CD4-positive, alpha-beta T cell treated with Interleukin-2 at 100 ng/mL for 4 hours (primary cell): ENCODE measurements at regions not wholly inside any gene's neighbourhood (a gene's known extent, or its start where the extent isn't known, plus 50 kb on each side); places are given as distances from the start of the nearest gene placed in this dataset.
A peak's percentile ranks its signal among the peaks of the same experiment; 100 is the strongest.

Experiments
- DNase-seq: peaks from one replicate; pipeline ENCODE4 v3.0.0-alpha.2; 2020; ENCODE audit warnings: low spot score

DNA sequence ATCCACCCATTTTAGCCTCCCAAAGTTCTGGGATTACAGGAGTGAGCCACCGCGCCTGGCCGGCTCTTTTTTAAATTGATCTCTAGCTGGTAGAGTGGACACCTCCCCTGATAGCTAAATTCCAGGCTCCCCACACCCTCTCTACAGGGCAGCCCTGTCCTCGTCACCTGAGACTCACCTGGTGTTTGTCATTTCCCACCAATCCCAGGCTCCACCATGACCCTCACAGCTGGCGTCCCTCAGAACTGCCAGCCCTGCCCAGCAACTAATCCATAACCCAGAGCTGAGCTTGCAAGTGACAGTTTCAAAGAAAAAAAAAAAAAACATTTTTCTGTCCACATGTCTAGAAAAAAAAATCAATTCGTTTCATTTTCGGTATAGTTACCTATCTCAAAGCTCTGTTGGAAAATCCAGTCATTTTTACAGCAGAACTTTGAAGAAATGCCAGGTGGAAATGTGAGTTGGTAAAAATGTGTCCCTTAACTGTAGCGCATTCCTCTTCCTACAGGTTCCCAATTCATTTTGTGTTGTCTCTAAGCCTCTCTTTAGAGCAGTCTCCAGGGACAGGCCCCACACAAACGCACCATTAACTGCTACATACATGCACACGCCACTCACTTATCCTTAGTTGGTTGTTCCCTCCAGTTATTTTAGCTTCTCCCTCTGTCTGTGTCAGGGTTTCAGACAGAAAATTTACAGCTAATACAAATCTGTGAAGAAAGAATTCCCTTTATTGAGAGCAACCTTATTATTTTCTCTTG is 294.7 kb downstream of the FBXO15 start:
- DNase-seq, result no peak

DNA sequence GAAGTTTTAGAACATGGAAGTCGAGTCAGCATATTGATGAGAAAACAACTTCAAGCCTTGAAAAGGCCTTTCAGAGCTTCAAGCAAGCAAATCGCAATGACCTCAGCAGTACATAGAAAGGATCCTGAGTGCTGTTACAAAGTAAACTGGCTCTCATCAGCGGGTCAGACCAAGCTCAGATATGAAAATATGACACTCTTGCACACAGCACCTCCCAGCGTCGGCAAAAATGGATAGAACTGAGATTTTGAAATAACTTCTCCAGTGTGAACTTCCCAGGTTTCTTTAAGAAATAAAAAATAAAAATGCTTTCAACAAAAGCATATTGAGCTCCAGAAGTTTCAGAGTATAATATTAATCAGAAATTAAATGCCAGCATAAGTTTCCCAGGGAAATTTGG is 296.9 kb downstream of the FBXO15 start:
- no peak for DNase-seq

DNA sequence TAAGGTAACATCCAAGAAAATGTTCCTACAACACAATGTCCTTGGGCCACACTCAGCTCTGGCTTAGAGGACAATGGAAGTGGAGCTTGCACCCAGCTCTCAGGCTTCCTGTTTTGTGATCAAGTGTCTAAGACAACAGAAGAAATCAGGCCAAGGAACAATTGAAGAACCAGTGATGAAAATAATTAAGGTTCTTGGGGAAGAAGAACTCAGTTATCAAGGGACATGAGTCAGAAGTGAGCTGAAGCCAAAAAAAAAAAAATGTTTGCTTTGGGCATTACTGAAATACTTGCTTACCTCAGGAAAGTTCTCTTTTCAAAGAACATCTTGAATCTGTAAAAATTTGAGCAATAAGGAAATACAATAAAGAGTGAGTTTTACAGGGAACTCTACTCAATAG is 299.0 kb downstream of the FBXO15 start:
- no peak for DNase-seq

DNA sequence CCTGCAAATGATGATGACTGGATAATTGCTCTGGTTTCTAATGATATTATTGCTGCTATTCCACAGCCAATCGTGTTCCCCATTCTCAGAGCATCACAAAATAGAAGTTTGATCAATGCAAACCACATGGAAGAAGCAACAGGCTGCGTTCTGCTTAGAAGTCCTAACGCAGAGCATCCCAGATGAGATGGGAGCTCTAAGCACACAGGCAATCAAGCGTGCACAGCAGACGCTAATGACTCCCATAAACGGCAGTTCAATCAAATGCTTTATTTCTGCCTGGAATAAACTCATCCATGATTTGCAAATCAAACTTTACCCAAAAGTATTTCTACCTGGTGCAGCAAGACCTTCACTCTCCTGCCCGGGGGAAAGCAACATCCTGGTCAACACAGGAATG is 304.2 kb downstream of the FBXO15 start:
- DNase-seq, result no peak

DNA sequence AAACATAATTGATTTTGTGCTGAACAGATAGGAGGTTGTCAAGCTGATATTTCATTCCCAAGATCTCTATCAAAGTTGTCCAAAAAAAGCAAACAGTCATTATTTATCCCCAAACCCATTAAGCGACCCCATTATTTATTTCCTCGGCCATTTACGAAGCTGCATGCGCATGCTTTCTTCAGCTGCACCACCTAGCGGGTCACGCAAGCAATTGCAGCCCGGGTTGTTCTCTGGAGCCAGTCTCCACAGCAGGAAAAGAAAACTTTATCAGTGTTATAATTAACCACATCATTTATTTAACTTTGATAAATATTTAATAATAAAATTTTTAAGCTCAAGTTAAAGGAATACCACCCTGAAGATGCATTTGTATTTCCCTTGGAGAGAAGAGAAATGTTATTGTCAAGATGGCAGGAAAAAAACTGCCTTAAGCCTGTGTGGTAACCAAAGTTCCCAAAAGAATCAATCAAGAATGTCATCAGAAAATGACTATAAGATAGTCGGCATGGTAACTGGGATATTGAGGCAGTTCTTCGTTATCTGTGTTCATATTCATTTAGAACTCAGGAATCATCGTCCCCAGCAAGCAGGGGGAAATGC is 304.7 kb downstream of the FBXO15 start:
- DNase-seq, result peak; percentile 42

DNA sequence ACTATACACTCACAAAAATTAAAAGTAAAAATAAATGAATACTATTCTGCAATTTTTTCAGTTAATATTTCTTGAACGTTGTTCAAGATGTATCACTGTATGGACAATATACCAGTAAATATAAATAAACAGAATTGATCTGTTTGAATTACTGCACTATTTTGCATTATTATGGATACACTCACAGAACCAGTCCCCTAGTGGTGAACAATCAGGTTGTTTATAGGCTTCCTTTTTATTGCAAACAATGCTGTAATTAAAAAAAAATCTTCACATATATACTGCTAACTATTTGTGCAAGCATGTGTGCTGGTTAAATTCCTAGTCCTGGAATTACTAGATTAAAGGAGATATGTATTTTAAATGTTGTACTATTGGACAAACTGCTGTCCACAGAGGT is 306.0 kb downstream of the FBXO15 start:
- DNase-seq, result no peak

DNA sequence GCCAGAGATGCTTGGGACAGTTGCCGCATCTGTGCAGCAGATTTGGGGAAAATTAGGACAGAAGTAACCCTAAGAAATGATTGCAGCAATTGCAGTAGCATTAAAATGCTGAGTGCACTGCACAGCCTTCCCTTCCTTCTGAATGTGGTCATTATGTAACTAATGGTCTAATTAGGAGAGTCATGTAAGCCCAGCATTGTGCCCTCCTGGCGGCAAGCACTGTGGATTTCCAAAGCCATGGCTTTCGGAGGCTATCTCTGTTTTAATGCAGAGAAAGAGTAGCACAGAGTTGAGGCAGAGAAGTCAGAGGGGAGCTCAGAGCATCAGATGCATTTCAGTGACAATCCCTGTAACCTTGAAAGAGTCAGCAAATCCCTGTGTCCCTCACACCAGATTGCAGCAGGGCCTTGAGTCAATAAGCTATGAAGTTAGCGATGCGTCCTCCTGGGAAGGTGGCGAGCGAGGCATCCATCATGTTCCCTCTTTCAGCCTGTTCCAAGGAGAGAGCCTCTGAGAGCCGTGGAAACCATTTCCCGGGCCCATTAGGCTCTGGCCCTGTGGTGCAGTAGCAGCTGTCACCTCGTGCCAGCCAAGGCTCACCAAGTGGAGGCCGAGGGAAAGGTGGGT is 307.2 kb downstream of the FBXO15 start:
- DNase-seq, result no peak

DNA sequence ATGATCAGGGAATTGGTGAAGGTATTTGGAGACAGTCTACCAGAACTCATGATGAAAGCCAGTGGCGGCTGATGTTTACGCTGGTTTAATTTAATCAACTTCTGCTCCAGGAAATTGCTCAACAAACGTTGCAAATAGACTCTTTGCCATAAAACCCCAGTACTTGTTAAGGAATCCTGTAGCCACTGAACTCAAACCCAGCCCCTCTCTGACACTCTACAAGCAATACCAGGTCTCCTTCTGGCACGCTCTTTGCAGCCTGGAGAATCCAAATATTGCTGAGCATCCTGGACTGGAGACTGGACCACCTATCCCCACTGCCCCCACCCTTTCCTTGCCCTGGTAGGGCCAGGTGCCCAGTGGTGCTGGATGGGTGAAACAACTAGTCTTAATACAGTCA is 308.2 kb downstream of the FBXO15 start:
- no peak for DNase-seq

DNA sequence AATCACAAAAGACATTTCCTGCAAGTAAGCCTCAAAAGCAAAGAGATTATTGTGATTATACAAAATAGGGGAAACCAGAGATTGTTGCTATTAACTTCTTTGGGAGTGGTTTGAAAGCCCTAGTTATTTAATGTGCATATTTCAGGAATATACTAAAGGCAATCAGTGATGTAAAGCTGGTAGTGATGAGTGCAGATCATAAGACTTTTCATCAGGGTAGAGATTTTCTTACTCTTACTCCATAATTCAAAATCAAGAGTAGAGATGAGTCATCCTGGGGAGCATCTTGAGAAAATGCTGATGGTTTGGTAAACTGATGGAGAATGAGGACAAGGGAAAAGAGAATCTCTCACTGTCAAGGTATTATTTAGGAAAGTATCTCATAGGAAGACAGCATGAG is 309.5 kb downstream of the FBXO15 start:
- DNase-seq, result no peak

DNA sequence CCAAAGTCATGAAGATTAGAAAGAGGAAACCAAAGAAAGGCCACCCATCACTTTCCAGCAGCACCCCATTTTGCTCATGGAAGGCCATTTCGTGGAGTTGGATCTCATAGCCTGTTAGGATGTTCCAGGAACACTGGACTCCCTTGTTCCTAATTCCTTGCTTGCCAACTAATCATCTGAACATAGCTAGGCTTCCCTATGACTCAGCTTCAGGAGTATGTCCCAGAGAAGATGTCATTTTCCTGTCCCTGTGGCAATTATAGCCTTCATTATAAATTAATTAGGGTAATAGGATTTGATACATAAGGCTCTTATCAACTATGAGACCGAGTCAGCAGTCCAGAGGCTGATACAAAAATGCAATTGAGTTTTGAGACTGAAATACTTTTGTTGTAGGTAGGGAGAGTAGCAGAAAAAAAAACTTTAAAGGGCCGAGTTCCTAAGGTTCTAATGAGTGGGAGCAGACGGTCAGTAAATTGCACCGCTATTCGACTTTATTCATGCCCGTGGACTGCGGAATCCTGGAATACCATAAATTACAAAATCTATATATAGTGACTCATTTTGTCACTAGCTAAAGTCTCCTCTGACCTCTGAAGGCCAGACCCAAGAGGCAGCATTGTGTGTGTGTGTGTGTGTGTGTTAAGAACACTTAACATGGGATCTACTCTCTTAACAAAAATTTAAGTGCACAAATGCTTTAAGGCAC is 311.8 kb downstream of the FBXO15 start:
- no peak for DNase-seq

DNA sequence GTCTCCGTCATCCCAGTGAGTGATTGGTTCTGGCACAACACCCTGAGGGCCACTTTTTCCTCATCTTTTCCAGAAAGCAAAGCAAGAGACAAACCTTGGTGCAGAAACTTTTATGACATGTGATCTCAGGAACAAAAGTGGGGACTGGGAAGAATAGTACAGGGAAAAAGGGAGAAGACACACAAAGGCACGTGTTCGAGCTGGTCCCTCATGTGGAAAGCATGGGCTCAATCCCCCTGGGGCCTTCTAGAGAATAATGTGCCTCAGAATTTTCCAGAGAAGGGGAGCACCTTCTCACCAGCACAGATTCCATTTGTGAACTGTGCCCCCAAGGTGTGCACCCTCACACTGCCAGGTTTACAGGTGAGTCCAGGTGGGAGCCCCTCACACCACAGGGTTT is 312.6 kb downstream of the FBXO15 start:
- no peak for DNase-seq

DNA sequence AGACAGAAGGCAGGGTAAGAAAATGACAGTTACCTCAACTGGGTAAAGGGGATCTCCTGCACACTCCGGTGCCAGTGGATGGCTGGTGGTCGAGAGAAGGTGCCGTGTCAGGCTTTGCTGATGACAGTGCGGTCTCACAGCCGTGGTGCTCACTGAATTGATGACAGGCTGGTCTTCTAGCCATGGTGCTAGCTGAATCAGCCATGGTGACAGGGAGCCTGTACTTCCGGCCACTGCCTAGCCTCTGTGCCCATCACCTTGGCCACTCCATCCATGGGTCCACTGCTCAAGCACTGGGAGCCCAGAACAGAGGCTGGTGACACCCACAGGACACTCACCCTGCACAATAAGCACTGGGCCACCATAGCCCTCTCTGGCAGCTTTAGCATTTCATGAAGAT is 315.9 kb downstream of the FBXO15 start:
- no peak for DNase-seq

DNA sequence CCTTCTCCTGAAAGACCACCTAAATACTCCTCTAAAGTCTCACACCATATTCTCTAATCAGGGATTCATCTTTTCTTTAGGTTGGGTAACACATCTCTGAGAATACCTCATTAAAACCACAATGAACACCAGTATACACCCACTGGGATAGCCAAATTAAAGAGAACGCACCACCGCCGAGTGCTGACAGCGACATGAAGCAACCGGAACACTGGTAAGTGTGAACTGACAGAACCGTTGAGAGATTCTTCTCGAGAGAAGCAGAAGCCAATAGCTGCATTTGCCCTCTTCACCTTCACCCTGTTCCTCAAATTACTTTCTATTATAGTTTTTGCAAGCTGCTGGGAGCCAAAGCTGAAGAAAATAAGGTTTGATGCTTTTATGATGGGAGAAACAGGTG is 318.5 kb downstream of the FBXO15 start:
- no peak for DNase-seq

DNA sequence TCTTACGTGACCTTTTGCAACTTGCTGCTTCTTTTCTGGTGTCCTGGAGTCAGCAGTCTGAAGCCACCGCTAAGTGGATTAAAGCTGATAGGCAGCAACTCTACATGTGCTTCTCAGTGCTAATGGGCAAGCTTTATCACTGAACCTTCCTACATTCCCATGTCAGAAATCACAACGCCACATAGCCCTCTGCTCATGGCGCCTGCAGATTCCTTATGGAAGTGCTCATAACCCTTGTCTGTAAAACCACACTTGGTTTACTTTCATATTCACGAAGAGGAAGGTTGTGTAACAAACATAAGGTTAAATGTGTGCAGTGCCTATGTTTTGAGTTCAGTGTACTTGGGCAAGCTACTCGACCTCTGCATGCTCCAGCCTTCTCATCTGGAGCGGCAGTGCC is 319.8 kb downstream of the FBXO15 start:
- no peak for DNase-seq

DNA sequence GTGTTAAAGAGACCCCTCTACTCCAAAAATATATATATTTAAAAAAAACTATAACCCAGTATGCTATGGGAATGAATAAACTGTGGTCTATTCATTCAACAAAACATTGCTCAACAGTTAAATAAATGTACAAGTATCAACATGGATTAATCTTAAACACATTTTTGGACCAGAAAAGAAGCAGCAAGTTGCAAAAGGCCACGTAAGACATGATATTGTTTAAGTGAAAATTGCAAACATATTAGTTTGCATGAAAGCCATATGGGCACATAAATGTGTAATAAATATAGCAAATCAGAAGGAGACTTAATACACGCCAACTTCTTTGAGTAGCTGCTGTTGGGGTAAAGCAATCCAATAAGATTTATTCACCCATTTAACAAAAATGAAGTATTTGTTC is 321.5 kb downstream of the FBXO15 start:
- no peak for DNase-seq

DNA sequence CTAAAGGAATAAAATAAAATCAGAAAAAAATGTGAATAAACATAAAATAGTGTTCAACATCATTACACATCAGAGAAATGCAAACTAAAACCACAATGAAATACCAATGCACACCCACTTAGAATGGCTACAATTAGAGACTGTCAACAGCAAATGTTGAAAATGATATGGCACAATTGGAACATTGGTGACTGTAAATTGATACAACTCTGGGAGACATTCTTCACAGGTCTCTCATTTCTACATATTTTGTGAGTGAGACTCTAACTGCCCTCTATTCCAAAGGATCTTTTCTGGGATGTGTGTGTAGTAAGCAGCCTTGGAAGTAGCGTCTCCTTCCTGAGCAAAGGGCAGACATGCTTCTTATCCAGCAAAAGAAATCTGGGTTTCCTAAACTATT is 323.0 kb downstream of the FBXO15 start:
- no peak for DNase-seq

DNA sequence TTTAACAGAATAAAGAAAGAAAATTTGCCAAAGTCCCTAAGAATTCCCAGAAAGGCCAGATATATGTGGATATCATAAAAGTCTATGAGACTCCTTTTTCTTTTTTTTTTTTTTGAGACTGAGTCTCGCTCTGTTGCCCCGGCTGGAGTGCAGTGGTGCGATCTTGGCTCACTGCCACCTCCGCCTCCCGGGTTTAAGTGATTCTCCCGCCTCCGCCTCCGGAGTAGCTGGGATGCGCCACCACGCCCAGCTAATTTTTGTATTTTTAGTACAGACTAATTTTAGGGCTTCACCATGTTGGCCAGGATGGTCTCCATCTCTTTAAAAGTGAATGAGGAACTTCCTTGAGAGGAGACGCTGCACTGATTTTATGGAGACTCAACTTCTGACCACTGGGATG is 335.2 kb downstream of the FBXO15 start:
- no peak for DNase-seq

DNA sequence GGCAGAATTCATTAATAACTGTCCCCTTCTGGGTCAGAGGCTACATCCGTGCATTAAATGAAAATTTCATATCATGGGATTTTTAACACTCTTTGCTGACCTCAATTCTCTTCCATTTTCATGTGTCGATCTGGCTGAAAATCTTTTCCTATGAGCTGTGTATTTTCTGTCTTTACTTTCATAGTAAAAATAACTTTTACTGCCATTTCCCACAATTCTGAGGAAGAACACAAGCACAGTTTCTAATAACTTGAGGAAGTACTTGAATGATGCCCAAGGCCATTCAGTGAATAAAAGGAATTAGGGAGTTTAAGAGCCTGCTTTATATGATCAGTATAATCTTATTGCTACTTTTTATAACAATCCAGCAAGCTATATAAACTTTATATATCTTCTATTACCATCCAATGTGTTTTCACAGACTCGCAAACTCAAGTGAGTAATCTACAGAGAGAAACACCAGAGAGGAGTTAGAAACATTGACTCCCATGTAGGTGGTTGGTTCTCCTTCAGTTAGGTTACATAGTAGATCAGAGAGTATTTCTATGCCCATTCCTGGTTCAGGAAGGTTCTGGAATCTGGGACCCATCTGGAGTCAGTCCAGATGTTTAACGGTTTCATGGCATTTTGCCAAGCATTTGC is 340.0 kb downstream of the FBXO15 start:
- no peak for DNase-seq

DNA sequence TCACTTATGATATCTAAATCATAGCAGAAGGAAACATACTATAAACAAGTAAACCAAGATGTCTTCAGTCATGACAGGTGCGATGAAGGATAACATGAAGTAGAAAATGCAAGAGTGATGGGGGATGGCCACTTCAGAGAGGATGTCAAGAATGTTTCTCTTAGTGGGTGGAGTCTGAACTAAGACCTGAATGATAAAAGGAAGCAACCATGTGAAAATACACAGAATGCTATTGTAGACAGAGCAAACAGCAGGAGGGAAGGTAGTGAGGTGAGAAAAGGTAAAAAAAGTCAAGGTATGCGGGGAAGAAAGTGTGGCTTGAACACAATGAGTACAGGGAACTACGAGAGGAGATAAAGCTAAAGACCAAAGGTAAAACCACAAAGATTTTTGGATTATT is 341.6 kb downstream of the FBXO15 start:
- DNase-seq, result no peak

DNA sequence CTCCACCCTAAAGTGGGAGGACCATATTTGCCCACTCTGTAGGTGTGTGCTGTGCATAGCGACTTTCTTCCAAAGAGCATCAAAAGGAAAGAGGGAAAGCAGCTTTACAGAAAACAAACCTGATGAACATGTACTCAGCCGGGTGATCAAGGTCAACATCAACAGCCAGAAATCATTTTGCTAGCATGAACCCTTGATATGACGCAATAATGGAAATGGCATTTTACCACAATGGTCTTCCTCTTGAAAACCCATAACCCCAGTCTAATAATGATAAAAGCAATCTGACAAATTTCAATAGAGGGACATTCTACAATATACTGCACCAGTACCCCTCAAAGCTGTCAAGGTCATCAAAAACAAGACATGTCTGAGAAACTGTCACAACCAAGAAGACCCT is 350.2 kb downstream of the FBXO15 start:
- DNase-seq, result no peak

DNA sequence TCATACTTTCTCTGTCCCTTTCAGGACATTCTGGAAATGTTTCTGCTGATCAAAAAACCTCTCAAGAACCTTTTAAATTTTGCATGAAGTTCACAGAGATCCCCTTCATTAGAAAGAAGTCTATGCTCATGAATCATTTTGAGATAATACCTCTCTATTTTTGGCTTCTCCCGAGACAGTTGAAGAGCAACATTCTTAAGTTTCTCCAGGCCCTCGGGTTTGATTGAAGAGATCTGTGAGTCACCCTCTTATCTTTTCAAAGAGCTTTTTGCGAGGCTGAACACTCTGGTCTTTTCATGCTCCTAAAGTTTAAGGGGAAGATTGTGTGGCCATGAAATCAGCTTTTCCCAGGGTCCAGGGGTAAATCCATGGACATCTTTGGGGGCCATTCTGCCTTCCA is 354.2 kb downstream of the FBXO15 start:
- no peak for DNase-seq

DNA sequence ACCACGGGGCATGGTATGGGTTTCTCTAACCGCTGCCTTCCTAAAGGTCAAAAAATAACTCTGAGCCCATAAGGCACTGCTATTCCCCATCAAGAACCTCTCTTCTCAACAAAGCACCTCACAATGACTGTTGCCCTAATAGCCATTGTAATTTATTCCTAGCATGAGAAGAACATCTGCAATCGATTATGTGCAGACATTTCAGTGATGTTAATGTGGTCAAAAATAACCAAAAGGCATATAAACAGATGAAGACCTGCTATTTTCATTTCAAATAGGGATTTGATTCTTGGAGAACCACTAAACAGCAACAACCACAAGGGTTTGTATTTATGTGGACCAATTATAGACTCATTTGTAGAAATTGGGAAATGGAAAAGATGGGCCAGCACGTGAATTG is 356.6 kb downstream of the FBXO15 start:
- no peak for DNase-seq

DNA sequence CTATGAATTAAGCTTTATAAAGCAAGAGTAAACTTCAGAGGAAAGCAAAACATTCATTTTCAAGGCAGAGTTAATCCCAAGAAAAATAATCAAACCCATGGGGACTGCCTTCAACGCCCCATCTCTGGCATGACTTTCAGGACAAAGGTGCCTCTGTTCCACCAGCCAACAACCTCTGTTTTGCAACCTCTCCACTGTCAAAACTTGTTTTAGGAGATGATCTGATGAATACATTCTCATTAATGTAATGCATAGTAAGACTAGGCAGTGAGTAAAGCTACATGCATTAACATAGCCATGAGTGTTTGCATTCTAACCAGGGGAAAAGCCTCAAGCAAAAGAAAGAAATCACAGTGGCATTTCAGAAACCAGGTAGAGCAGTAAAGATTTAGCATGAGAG is 357.0 kb downstream of the FBXO15 start:
- DNase-seq, result no peak
